Neural cell (in vitro differentiated cells): ENCODE measurements at regions not wholly inside any gene's neighbourhood (a gene's known extent, or its start where the extent isn't known, plus 50 kb on each side); places are given as distances from the start of the nearest gene placed in this dataset.

Experiments
- CTCF ChIP-seq: fragments of 450-650 bp; IDR thresholded peaks from 2 replicates; pipeline ENCODE4 v1.5.1; 2014; ENCODE audit warnings: antibody characterized with exemption, mild to moderate bottlenecking, moderate library complexity; ENCODE audit not compliant: poor library complexity, severe bottlenecking
- POLR2AphosphoS5 ChIP-seq: IDR thresholded peaks from 2 replicates; pipeline ENCODE4 v1.6.1; 2012

GRCh38 chr2:239529313-239530015 is 128.6 kb upstream of the HDAC4 start:
- TF ChIP-seq CTCF (no peak), POLR2AphosphoS5 (no peak)
